AG09319 (cell line): ENCODE measurements at regions not wholly inside any gene's neighbourhood (a gene's known extent, or its start where the extent isn't known, plus 50 kb on each side); places are given as distances from the start of the nearest gene placed in this dataset.

Experiments used
- DNase-seq: peaks from one replicate; pipeline ENCODE4 v3.0.0-alpha.2; 2010; ENCODE audit warnings: low read depth; ENCODE audit errors: extremely low read depth
- TF ChIP-seq, protein P1 (sequence below): IDR thresholded peaks from 2 replicates; pipeline ENCODE4 v1.5.1; 2011; ENCODE audit warnings: low read depth, mild to moderate bottlenecking, inconsistent platforms, low read length, moderate library complexity

DNA sequence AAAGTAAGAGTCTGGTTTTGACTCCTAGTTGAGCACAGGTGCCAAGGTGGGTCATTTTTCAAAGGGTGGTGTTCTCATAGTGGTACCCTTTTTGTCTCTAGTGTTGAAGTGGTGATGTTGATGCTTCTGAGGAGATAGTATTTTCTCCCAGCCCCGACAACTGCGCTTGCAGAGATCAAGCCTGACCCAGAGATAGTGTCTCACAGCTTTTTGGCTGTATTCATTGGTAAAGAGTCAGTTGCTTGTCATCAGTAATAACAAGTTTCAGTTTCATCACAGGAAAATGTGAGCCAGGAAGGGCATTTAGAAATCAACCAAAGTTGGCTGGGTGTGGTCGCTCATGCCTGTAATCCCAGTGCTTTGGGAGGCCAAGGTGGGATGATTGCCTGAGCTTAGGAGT, 139.3 kb downstream of the NFKBIZ start:
- TF ChIP-seq, protein P1, sequence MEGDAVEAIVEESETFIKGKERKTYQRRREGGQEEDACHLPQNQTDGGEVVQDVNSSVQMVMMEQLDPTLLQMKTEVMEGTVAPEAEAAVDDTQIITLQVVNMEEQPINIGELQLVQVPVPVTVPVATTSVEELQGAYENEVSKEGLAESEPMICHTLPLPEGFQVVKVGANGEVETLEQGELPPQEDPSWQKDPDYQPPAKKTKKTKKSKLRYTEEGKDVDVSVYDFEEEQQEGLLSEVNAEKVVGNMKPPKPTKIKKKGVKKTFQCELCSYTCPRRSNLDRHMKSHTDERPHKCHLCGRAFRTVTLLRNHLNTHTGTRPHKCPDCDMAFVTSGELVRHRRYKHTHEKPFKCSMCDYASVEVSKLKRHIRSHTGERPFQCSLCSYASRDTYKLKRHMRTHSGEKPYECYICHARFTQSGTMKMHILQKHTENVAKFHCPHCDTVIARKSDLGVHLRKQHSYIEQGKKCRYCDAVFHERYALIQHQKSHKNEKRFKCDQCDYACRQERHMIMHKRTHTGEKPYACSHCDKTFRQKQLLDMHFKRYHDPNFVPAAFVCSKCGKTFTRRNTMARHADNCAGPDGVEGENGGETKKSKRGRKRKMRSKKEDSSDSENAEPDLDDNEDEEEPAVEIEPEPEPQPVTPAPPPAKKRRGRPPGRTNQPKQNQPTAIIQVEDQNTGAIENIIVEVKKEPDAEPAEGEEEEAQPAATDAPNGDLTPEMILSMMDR = no peak
- DNase-seq = no peak

DNA sequence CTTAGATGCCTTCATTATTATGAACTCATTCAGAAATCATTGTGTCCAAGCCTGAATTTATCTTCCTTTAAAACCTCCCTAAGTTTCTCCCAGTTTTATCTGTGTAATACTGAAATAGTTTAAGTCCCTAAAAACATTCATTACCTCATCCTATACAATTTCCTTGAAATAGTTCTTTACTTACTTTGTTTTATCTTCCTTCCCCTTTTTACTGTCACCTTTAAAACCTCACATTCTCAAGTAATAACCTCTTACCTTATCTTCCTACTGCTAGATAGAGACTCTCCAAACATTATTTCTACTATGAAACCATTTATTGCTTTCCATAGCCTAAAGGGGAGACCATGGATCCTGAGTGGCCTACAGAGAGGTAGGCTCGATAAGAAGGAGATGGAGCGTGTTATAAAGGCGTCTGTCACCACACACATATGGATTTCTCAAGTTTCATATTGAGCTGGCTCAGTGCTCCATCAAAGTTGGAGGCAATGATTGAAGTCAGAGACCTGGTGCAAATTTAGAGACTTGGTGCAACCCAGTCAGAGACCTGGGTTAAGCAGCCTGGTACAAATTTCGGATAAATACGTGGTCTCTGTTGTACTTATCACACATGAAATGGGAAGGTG, 140.4 kb downstream of the NFKBIZ start:
- TF ChIP-seq, protein P1 = no peak

DNA sequence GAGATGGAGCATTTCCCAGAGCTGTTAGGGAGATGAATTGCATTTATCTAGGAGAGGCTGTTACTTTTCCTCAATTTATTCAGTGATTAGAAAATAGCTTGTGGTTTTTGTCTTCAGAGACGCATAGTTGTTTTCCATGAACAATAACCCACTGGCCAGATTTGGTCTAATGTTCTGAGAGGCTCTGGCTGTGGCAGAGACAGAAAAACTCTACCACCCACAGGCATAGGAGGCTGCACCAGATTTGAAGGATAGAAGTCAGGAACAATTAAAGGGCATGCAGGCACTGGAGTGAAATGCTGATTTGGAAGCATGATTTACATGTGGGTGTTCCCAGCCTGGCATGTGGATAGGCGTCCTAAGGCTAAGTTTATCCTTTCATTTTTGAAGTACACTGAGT, 143.5 kb downstream of the NFKBIZ start:
- TF ChIP-seq, protein P1 = no peak
- DNase-seq = no peak

More for the DNA sequence above, 140.4 kb downstream of the NFKBIZ start:
- no peak for DNase-seq

DNA sequence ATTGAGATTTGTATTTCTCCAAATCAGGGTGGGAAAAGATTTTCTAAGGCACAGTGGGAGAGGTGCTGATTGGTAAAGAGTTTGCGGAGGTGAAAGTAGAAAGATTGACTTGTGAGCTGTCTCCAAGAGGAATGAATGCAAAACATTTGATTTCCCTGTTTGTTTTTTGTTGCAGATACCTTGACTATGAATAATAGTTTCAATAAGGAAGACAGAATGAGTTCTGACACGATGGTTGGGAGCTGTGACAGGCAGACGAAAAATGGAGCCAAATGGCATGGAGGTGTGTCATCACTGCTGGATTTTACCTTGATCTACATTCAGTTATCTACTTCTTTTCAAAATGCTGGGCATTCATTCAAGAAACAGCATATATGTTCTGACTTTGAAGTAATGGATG, 145.1 kb downstream of the NFKBIZ start:
- TF ChIP-seq, protein P1 = no peak
- DNase-seq = no peak

DNA sequence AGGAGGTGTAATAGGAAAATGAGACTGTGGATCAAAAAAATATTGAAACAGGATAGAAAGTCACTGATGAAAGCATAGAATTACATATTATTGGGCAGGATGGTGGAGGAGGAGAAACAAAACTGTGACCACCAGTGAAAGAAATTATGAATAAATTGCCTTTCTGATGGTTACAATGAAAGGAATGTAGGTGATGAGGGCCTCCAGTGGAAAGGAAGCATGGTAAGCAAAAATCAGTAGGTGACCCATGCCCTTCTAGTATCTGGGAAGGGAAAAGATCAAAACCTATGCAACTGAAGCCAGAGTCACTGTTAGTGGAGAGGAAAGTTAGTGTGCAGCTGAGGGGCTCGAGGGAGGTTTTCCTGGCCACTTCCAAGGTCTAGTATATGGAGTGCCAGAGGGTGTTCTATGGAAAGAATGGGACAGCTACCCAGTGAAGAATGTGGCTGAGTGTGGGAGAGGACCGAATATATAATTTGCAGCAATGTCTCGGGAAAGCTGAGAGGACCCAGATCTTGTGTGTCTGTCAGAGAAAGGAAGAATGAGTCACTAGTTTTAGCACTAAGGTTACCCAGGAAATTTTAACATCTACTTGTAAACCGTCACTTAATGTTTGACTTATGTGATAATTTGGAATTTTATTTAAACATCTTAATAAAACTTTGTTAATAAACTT, 146.2 kb downstream of the NFKBIZ start:
- DNase-seq = no peak
- TF ChIP-seq, protein P1 = no peak

DNA sequence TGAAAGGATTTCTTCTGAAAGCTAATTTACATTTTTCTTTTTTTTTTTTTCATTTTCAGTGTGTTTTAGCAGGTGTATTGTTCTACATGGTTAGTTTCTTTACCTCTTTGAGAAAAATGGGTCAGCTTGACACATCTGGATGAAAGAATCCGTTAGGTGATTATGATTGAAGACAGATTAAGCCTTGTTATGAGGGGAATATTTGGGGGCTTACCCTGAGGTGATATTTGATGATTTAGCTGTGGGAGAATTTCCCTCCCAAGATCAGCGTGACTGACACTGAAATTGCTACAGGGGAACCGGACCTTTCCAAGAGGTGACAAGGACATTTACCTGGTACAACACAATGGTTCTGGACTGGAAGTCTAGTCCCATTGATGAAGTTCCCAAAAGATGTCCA, 147.5 kb downstream of the NFKBIZ start:
- TF ChIP-seq, protein P1 = no peak
- no peak for DNase-seq

DNA sequence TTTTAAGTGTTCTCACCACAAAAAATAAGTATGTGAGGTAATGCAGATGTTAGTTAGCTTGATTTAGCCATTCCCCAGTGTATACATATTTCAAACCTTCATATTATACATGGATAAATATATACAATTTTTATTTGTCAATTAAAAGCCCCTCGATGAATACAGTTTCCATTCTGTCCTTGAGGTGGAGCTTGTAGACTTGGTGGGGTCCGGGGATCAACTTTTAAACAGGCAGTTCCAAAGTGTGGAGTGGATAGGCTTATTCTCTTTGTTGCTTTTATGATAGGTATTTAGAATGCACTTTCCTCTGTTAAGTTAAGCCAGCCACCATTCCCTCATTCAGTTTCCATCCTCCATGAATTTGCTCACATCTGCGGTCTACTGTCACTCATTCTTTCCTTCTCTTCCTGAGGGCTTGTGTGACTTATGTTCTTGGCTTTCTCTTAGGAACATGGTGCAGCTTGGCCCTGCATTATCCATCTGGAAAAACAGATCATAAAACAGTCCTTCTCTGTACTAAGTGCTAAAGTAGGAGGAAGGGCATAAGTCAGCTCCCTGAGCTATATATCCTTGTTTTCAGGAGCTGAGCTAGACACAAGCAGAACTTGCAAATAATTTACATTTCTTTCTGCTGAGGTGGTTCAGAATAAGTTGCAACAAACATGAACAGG, 149.1 kb downstream of the NFKBIZ start:
- DNase-seq = no peak
- TF ChIP-seq, protein P1 = no peak
